ENCODE measurements at regions not wholly inside any gene's neighbourhood (a gene's known extent, or its start where the extent isn't known, plus 50 kb on each side); places are given as distances from the start of the nearest gene placed in this dataset.

- no peak for DNase-seq
- TF ChIP-seq CTCF (IDR thresholded peaks at IDR 0.05) = no peak
- Mint-ChIP-seq H3K27me3 (ENCODE audit: insufficient read depth) (no peaks in the 10 kb centered on the region; the same call in 1 of the 2 replicates), H3K36me3 (ENCODE audit: low read depth) (peaks cover 7% of the 10 kb centered on the region; the same call in 1 of the 2 replicates), H3K4me3 (no peak overlapping the region), H3K4me1 (ENCODE audit: low read depth) (no peaks in the 10 kb centered on the region), H3K9me3 (peaks cover 17% of the 10 kb centered on the region), H3K27ac (no peak overlapping the region)
Observed at GRCh38 chr7:94843553-94843952, 63.8 kb upstream of the PPP1R9A start.

- Mint-ChIP-seq H3K9me3 (peaks cover 11% of the 10 kb centered on the region), H3K27me3 (ENCODE audit: insufficient read depth) (no peaks in the 10 kb centered on the region; the same call in 1 of the 2 replicates), H3K36me3 (ENCODE audit: low read depth) (peaks cover 5% of the 10 kb centered on the region; the same call in 1 of the 2 replicates), H3K27ac (no peak overlapping the region), H3K4me3 (no peak overlapping the region), H3K4me1 (ENCODE audit: low read depth) (no peaks in the 10 kb centered on the region)
- no peak for DNase-seq
- TF ChIP-seq CTCF (IDR thresholded peaks at IDR 0.05) = no peak
Observed at GRCh38 chr7:94848531-94848930, 58.9 kb upstream of the PPP1R9A start.

- no peak overlapping the region for H3K27ac Mint-ChIP-seq
- H3K4me1 Mint-ChIP-seq (ENCODE audit: low read depth) = no peaks in the 10 kb centered on the region
- peaks cover 8% of the 10 kb centered on the region for H3K9me3 Mint-ChIP-seq
Observed at GRCh38 chr7:94848992-94849576, 58.3 kb upstream of the PPP1R9A start.

GRCh38 chr7:94849636-94850208 lies 57.7 kb upstream of the PPP1R9A start:
- Mint-ChIP-seq H3K9me3 (peaks cover 11% of the 10 kb centered on the region; the same call in 1 of the 2 replicates), H3K4me1 (ENCODE audit: low read depth) (no peaks in the 10 kb centered on the region), H3K36me3 (ENCODE audit: low read depth) (no peaks in the 10 kb centered on the region), H3K4me3 (no peak overlapping the region), H3K27ac (no peak overlapping the region), H3K27me3 (ENCODE audit: insufficient read depth) (no peaks in the 10 kb centered on the region; the same call in 1 of the 2 replicates)
- TF ChIP-seq CTCF (IDR thresholded peaks at IDR 0.05) = no peak
- DNase-seq = no peak

More at GRCh38 chr7:94848992-94849576, 58.3 kb upstream of the PPP1R9A start:
- Mint-ChIP-seq H3K4me3 (no peak overlapping the region), H3K27me3 (ENCODE audit: insufficient read depth) (no peaks in the 10 kb centered on the region; the same call in 1 of the 2 replicates), H3K36me3 (ENCODE audit: low read depth) (no peaks in the 10 kb centered on the region)
- DNase-seq = no peak
- no peak for TF ChIP-seq CTCF (IDR thresholded peaks at IDR 0.05)

GRCh38 chr7:94855589-94855988 lies 51.8 kb upstream of the PPP1R9A start:
- no peak for TF ChIP-seq CTCF (IDR thresholded peaks at IDR 0.05)
- no peak overlapping the region for H3K27ac Mint-ChIP-seq
- no peaks in the 10 kb centered on the region for H3K36me3 Mint-ChIP-seq (ENCODE audit: low read depth)
- H3K27me3 Mint-ChIP-seq (ENCODE audit: insufficient read depth) = no peaks in the 10 kb centered on the region
- H3K4me1 Mint-ChIP-seq (ENCODE audit: low read depth) = no peaks in the 10 kb centered on the region
- peaks cover 11% of the 10 kb centered on the region for H3K9me3 Mint-ChIP-seq
- no peak overlapping the region for H3K4me3 Mint-ChIP-seq
- no peak for DNase-seq
